GM12891 (cell line): ENCODE measurements at regions not wholly inside any gene's neighbourhood (a gene's known extent, or its start where the extent isn't known, plus 50 kb on each side); places are given as distances from the start of the nearest gene placed in this dataset.

Experiments used
- DNase-seq: peaks from one replicate; pipeline ENCODE4 v3.0.0; 2011; ENCODE audit warnings: low spot score; ENCODE audit not compliant: insufficient read length
- FAIRE-seq: peaks from 2 replicates; lab custom pipeline; 2011; peaks lifted over from hg19 to GRCh38; lab: Jason Lieb, UNC
- PAX5 ChIP-seq: IDR thresholded peaks from 2 replicates; pipeline ENCODE4 v1.6.1; 2011; ENCODE audit warnings: low read length, moderate library complexity, mild to moderate bottlenecking; ENCODE audit not compliant: insufficient read depth, severe bottlenecking
- POLR2A ChIP-seq: IDR thresholded peaks from 2 replicates; pipeline ENCODE4 v1.6.1; 2011; ENCODE audit warnings: low read depth, low read length, control low read depth
- POLR2AphosphoS5 ChIP-seq: IDR thresholded peaks from 2 replicates; pipeline ENCODE4 v1.6.1; 2011; ENCODE audit warnings: low read depth, low read length, control low read depth
- POU2F2 ChIP-seq: IDR thresholded peaks from 2 replicates; pipeline ENCODE4 v1.6.1; 2011; ENCODE audit warnings: low read depth, mild to moderate bottlenecking, control low read depth, low read length, moderate library complexity
- SPI1 ChIP-seq: IDR thresholded peaks from 2 replicates; pipeline ENCODE4 v1.6.1; 2011; ENCODE audit warnings: low read depth, low read length, control low read depth
- TAF1 ChIP-seq: IDR thresholded peaks from 2 replicates; pipeline ENCODE4 v1.6.1; 2011; ENCODE audit warnings: low read depth, low read length, control low read depth

DNA sequence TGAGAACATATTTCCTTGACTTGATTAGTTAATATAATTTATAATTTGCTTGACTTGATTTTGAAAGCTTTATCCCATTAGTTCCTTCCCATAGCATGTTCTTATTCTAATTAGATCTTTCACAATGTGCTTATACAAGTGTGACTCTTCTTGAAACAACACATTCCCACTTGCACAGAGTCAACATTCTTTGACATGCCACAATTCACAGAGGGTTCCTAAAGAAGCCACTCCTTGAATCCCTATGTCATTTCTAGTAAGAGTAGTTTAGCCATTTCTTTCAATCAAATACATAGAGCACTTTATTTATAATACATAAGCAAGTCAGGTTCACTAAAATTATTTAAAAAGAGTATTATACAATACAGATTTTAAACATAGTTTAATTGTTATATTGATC is 228.9 kb upstream of the GRID2 start:
- FAIRE-seq (no peak), DNase-seq (no peak)
- TF ChIP-seq TAF1, result no peak
- no peak for TF ChIP-seq POLR2A
- no peak for TF ChIP-seq POLR2AphosphoS5
- no peak for TF ChIP-seq SPI1
- TF ChIP-seq PAX5, result no peak
- no peak for TF ChIP-seq POU2F2

DNA sequence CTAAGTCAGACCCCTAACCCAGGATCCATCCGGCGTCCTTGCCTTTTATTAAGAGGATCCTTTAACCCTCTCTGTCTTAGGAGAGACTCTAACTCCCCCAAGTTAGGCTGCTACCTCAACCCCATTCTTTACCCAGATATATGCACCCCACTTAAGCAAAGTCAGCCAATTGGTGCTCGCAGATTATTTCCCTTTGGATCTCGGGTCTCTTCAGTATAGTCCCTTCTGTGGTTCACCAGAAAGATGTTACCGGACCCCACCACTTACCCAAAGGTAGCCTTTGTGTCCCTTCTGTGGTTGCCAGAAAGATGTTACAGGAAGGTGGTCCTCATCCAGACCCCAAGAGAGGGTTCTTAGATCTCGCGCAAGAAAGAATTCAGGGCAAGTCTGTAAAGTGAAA is 212.9 kb upstream of the GRID2 start:
- DNase-seq, result no peak
- no peak for TF ChIP-seq SPI1
- no peak for TF ChIP-seq PAX5
- no peak for TF ChIP-seq POLR2A
- no peak for TF ChIP-seq POLR2AphosphoS5
- TF ChIP-seq POU2F2, result no peak
- TF ChIP-seq TAF1, result no peak
- FAIRE-seq, result no peak

DNA sequence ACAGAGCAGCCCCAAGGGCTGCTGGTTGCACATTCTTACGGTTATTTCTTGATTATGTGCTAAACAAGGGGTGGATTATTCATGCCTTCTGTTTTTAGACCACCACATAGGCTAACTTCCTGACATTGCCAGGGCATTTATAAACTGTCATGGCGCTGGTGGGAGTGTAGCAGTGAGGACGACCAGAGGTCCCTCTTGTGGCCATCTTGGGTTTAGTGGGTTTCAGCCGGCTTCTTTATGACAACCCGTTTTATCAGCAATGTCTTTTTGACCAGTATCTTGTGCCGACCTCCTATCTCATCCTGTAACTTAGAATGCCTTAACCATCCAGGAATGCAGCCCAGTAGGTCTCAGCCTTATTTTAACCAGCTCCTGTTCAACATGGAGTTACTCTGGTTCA is 212.4 kb upstream of the GRID2 start:
- DNase-seq (no peak), FAIRE-seq (no peak)
- TF ChIP-seq POLR2A, result no peak
- no peak for TF ChIP-seq POLR2AphosphoS5
- TF ChIP-seq TAF1, result no peak
- TF ChIP-seq PAX5, result no peak
- TF ChIP-seq SPI1, result no peak

DNA sequence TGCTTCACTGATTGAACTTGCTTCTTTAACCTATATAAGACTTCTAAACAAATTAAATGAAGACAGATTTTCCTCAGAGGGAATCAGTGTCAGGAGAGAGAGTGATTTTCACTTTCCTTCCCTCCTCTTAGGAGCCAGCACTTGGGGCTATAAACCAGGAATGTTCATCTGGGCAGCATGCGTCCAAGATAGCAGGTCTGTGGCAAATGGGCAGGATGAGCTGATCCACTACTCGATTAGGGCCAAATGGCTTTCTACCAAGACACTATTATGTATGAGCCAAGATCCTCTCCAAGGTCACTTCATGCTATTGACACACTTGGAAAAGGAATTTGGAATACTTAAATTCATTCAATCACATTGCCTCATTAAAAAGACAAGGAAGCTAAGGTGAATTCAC is 203.9 kb upstream of the GRID2 start:
- TF ChIP-seq PAX5, result no peak
- no peak for TF ChIP-seq POLR2A
- no peak for TF ChIP-seq POLR2AphosphoS5
- no peak for TF ChIP-seq POU2F2
- no peak for TF ChIP-seq SPI1
- TF ChIP-seq TAF1, result no peak
- no peak for FAIRE-seq
- DNase-seq, result no peak

DNA sequence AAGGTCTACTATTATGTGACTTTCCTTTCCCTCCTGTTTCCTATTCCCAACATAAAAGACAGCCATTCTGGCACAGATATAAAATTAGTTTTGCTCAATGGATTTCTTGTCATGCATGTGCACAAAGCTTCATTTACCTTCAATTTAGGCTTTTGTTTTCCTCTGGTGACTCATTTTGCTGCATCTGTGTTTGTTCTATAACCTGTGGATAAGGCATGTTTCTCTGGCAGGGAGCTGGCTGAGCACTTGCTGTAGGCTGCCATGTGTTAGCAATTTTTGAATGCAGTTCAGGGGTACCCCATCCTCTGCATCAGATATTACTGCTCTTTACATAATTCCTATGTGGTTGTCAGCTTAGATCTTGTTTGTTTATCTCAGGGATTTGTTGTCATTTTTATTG is 202.8 kb upstream of the GRID2 start:
- no peak for DNase-seq

DNA sequence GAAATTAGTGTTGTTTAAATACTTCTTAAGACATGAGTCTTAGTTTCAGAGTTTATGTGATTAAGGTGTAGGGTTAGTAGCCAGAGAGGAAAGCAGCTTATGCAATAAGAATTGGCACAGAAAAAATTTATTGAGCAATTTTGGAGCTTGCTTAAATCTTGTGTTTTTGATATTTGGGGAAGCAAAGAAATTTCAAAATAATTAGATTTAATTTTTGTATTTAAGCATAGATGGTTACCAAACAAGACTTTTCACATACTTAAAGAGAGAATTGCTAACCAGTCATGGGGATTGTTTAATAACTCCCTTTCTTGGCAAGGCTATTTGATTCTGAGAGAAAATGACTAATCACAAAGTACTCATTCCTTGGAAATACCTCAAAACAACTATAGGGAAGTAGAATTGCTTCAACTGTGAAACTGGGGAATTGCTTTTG is 202.0 kb upstream of the GRID2 start:
- FAIRE-seq (no peak), DNase-seq (no peak)

More for the DNA sequence above, 202.8 kb upstream of the GRID2 start:
- TF ChIP-seq POLR2A, result no peak
- no peak for TF ChIP-seq POLR2AphosphoS5
- no peak for TF ChIP-seq POU2F2
- TF ChIP-seq TAF1, result no peak
- TF ChIP-seq PAX5, result no peak
- no peak for TF ChIP-seq SPI1
- no peak for FAIRE-seq

DNA sequence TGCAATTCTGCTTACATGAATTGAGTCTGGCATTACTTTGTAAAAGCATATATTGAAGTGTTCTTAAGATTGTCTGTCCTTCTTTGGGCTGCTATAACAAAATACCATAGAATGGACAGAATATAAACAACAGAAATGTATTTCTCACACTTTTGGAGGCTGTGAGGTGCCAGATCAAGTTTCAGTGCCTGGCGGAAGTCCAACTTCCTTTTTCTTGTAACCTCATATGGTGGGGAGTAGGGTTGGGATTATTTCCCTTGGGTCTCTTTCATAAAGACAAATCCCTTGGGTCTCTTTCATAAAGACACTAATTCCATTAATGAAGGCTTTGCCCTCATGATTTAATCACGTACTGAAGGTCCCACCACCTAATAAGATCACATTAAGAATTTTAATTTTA is 199.3 kb upstream of the GRID2 start:
- DNase-seq (no peak), FAIRE-seq (no peak)
- TF ChIP-seq TAF1, result no peak
- no peak for TF ChIP-seq POLR2AphosphoS5
- TF ChIP-seq POLR2A, result no peak
- no peak for TF ChIP-seq POU2F2
- no peak for TF ChIP-seq PAX5
- TF ChIP-seq SPI1, result no peak

More for the DNA sequence above, 202.0 kb upstream of the GRID2 start:
- TF ChIP-seq POLR2A (no peak), TAF1 (no peak), SPI1 (no peak), POU2F2 (no peak), POLR2AphosphoS5 (no peak), PAX5 (no peak)

DNA sequence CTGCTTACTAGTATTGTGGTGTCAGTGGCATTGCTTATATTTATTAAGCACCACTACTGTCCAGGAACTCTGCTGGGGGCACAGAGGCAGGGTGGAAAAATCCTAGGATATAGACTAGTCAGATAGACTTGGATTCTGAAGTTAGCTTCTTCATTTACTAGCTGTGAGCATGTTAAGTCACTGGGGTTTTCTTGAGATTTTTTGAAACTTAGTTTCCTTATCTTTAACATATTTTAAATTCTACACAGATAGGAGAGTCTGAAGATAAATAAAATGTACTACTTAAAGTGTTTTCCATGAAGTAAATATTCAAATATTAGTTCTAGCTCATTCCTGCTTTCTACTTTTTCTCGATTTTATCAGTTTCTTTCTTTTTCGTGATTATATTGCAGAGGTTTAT is 196.9 kb upstream of the GRID2 start:
- no peak for TF ChIP-seq POU2F2
- TF ChIP-seq POLR2AphosphoS5, result no peak
- no peak for TF ChIP-seq PAX5
- TF ChIP-seq POLR2A, result no peak
- TF ChIP-seq TAF1, result no peak
- TF ChIP-seq SPI1, result no peak
- FAIRE-seq, result no peak
- no peak for DNase-seq

DNA sequence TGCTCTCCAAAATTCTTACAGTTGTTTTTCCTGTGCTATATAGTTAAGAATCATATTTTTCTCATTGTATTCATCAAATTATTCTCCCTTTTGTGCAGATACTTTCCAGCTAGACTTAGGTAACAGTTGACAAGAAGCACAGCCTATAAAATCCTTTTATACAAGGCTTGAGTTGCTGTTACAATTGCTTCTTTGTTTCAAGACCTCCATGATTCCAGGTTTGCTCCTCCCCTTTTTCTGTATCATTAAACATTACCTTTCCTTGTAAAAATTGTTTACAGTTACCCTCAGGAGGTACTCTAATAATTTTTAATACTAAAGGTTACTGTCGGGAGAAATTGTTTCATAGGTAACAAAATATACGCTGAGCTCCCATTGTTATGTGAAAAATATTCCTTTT is 192.3 kb upstream of the GRID2 start:
- DNase-seq (no peak), FAIRE-seq (no peak)
- TF ChIP-seq PAX5, result no peak
- TF ChIP-seq POLR2A, result no peak
- TF ChIP-seq POLR2AphosphoS5, result no peak
- TF ChIP-seq SPI1, result no peak
- TF ChIP-seq TAF1, result no peak
- TF ChIP-seq POU2F2, result no peak

DNA sequence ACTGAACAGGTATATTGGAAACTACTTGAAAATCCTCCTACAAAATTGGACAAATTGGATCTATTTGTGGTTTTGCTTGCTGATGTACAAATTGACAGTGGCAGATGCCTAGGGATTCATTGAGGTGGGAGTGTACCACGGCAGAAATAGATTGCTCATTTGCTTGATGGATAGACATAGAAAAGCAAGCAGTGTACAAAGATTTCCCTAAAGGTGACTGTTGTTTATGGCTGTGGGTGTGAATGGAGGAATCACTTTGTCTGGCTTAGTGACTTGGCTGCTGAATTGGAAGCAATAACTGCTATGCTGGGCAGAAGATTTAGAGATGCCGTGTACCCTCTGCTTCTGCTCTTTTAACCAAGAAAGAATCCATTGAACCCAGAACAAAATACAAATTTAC is 191.0 kb upstream of the GRID2 start:
- TF ChIP-seq TAF1, result no peak
- no peak for TF ChIP-seq PAX5
- TF ChIP-seq SPI1, result no peak
- no peak for TF ChIP-seq POU2F2
- no peak for TF ChIP-seq POLR2A
- TF ChIP-seq POLR2AphosphoS5, result no peak
- no peak for FAIRE-seq
- DNase-seq, result no peak
